ENCODE measurements at regions not wholly inside any gene's neighbourhood (a gene's known extent, or its start where the extent isn't known, plus 50 kb on each side); places are given as distances from the start of the nearest gene placed in this dataset.

DNA sequence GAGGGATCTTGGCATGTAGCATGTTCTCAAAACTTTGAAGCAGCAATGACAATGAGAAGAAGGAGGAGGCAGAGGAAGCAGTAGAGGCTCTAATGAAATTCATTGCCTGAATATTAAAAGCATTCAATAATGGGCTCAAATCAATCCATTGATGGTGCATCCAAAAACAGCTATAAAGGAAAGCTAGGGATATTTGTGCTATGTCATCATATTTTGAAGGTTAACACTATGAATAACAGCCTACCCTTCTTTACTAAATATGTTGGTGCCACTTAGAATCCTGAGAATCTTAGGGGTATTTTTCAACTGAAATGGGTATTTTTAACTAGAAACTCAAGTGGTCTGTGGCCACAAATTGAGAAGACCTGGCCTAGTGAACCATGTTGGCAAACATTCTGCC lies 153.7 kb downstream of the SETD4 start:
- Histone ChIP-seq H3K9ac (ENCODE audit: low read length in 5 of 5) (no peak overlapping the region), H3K4me1 (ENCODE audit: control insufficient read depth in 5 of 5, insufficient read depth in 5 of 5, low read length in 5 of 5) (peaks cover 0 to 17% (median 14%) of the 10 kb centered on the region in 5 donors), H3K36me3 (ENCODE audit: control insufficient read depth in 5 of 5, insufficient read depth in 5 of 5, low read length in 5 of 5) (no peaks in the 10 kb centered on the region), H3K27ac (ENCODE audit: low read depth, low read length) (no peak overlapping the region), H3K4me3 (ENCODE audit: low read depth in 1 of 5, low read length in 5 of 5) (no peak overlapping the region), H3K27me3 (ENCODE audit: control insufficient read depth in 5 of 5, insufficient read depth in 4 of 5, low read length in 5 of 5) (no peaks in the 10 kb centered on the region), H3K9me3 (ENCODE audit: control insufficient read depth in 5 of 5, low read length in 5 of 5) (no peaks in the 10 kb centered on the region)

- peak overlapping the region in 1 of 5 donors; percentile 24 for H3K4me3 ChIP-seq (ENCODE audit: low read depth in 1 of 5, low read length in 5 of 5)
- H3K27me3 ChIP-seq (ENCODE audit: control insufficient read depth in 5 of 5, insufficient read depth in 4 of 5, low read length in 5 of 5) = no peaks in the 10 kb centered on the region
- no peaks in the 10 kb centered on the region for H3K36me3 ChIP-seq (ENCODE audit: control insufficient read depth in 5 of 5, insufficient read depth in 5 of 5, low read length in 5 of 5)
- no peaks in the 10 kb centered on the region for H3K9me3 ChIP-seq (ENCODE audit: control insufficient read depth in 5 of 5, low read length in 5 of 5)
- peaks cover 0 to 17% (median 14%) of the 10 kb centered on the region in 5 donors for H3K4me1 ChIP-seq (ENCODE audit: control insufficient read depth in 5 of 5, insufficient read depth in 5 of 5, low read length in 5 of 5)
- no peak overlapping the region for H3K27ac ChIP-seq (ENCODE audit: low read depth, low read length)
- H3K9ac ChIP-seq (ENCODE audit: low read length in 5 of 5) = peak overlapping the region in 1 of 5 donors; percentile 34
Observed at GRCh38 chr21:35905963-35906345, 154.4 kb downstream of the SETD4 start.

- peak overlapping the region in 4 of 5 donors; percentile 2 to 38 (median 30) for H3K4me3 ChIP-seq (ENCODE audit: low read depth in 1 of 5, low read length in 5 of 5)
- H3K27ac ChIP-seq (ENCODE audit: low read depth, low read length) = no peak overlapping the region
- no peaks in the 10 kb centered on the region for H3K36me3 ChIP-seq (ENCODE audit: control insufficient read depth in 5 of 5, insufficient read depth in 5 of 5, low read length in 5 of 5)
- H3K27me3 ChIP-seq (ENCODE audit: control insufficient read depth in 5 of 5, insufficient read depth in 4 of 5, low read length in 5 of 5) = no peaks in the 10 kb centered on the region
- H3K9me3 ChIP-seq (ENCODE audit: control insufficient read depth in 5 of 5, low read length in 5 of 5) = no peaks in the 10 kb centered on the region
- peak overlapping the region in 1 of 5 donors; percentile 34 for H3K9ac ChIP-seq (ENCODE audit: low read length in 5 of 5)
- peaks cover 0 to 17% (median 14%) of the 10 kb centered on the region in 5 donors for H3K4me1 ChIP-seq (ENCODE audit: control insufficient read depth in 5 of 5, insufficient read depth in 5 of 5, low read length in 5 of 5)
Observed at GRCh38 chr21:35905096-35905962, 155.0 kb downstream of the SETD4 start.

DNA sequence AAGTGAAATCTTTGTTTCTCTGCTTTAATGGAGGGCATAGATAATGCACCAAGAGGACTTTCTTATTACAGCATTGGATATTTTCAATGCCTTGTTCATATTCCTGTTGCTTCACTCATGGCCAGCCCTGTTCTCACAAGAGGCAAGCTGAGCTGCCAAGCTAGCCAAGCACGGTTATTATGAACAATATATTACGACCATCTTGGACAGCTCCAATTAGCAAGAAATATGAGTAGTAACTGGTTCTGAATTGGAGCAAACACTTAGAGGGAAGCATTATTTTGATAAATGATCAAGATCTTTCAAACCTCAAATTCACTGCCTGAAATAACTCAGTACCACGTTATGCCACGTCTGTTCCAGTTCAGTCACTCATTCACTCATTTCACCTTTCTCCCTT lies 159.8 kb downstream of the SETD4 start:
- no peaks in the 10 kb centered on the region for H3K27me3 ChIP-seq (ENCODE audit: control insufficient read depth in 5 of 5, insufficient read depth in 4 of 5, low read length in 5 of 5)

DNA sequence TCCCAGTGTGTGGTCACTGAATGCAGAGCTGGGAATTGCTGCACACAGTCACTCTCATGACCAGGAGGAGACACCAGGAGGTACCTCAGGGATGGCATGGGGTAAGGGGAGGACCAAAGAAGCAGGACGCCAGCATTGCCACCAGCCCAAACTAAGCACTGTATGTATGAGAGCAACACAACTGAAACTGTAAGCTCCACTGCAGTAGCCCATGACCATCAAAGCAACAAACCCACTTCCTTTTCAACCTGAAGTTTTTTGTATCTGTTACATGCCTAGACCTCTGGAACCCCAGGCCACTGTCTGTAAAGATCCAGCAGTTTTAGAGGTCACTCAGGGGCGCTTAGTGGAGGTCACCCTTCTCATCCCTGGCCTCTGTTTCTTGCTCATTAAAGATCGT lies 164.3 kb downstream of the SETD4 start:
- peaks cover 0 to 4% (median 0%) of the 10 kb centered on the region in 5 donors for H3K27me3 ChIP-seq (ENCODE audit: control insufficient read depth in 5 of 5, insufficient read depth in 4 of 5, low read length in 5 of 5)
- H3K4me3 ChIP-seq (ENCODE audit: low read depth in 1 of 5, low read length in 5 of 5) = no peak overlapping the region
- H3K4me1 ChIP-seq (ENCODE audit: control insufficient read depth in 5 of 5, insufficient read depth in 5 of 5, low read length in 5 of 5) = no peaks in the 10 kb centered on the region
- H3K9me3 ChIP-seq (ENCODE audit: control insufficient read depth in 5 of 5, low read length in 5 of 5) = peaks cover 0 to 3% (median 0%) of the 10 kb centered on the region in 5 donors
- no peak overlapping the region for H3K27ac ChIP-seq (ENCODE audit: low read depth, low read length)
- H3K36me3 ChIP-seq (ENCODE audit: control insufficient read depth in 5 of 5, insufficient read depth in 5 of 5, low read length in 5 of 5) = no peaks in the 10 kb centered on the region
- no peak overlapping the region for H3K9ac ChIP-seq (ENCODE audit: low read length in 5 of 5)

More for the DNA sequence above, 159.8 kb downstream of the SETD4 start:
- no peak overlapping the region for H3K4me3 ChIP-seq (ENCODE audit: low read depth in 1 of 5, low read length in 5 of 5)
- H3K9ac ChIP-seq (ENCODE audit: low read length in 5 of 5) = no peak overlapping the region
- no peak overlapping the region for H3K27ac ChIP-seq (ENCODE audit: low read depth, low read length)
- H3K9me3 ChIP-seq (ENCODE audit: control insufficient read depth in 5 of 5, low read length in 5 of 5) = peaks cover 0 to 3% (median 0%) of the 10 kb centered on the region in 5 donors
- H3K4me1 ChIP-seq (ENCODE audit: control insufficient read depth in 5 of 5, insufficient read depth in 5 of 5, low read length in 5 of 5) = peaks cover 0 to 9% (median 9%) of the 10 kb centered on the region in 5 donors
- no peaks in the 10 kb centered on the region for H3K36me3 ChIP-seq (ENCODE audit: control insufficient read depth in 5 of 5, insufficient read depth in 5 of 5, low read length in 5 of 5)

- no peaks in the 10 kb centered on the region for H3K4me1 ChIP-seq (ENCODE audit: control insufficient read depth in 5 of 5, insufficient read depth in 5 of 5, low read length in 5 of 5)
- no peak overlapping the region for H3K9ac ChIP-seq (ENCODE audit: low read length in 5 of 5)
- H3K4me3 ChIP-seq (ENCODE audit: low read depth in 1 of 5, low read length in 5 of 5) = no peak overlapping the region
- H3K27ac ChIP-seq (ENCODE audit: low read depth, low read length) = no peak overlapping the region
- peaks cover 0 to 4% (median 0%) of the 10 kb centered on the region in 5 donors for H3K27me3 ChIP-seq (ENCODE audit: control insufficient read depth in 5 of 5, insufficient read depth in 4 of 5, low read length in 5 of 5)
- H3K36me3 ChIP-seq (ENCODE audit: control insufficient read depth in 5 of 5, insufficient read depth in 5 of 5, low read length in 5 of 5) = no peaks in the 10 kb centered on the region
- H3K9me3 ChIP-seq (ENCODE audit: control insufficient read depth in 5 of 5, low read length in 5 of 5) = peaks cover 0 to 3% (median 0%) of the 10 kb centered on the region in 5 donors
Observed at GRCh38 chr21:35895598-35895997, 164.7 kb downstream of the SETD4 start.

GRCh38 chr21:35893156-35893555 lies 167.2 kb downstream of the SETD4 start:
- no peaks in the 10 kb centered on the region for H3K36me3 ChIP-seq (ENCODE audit: control insufficient read depth in 5 of 5, insufficient read depth in 5 of 5, low read length in 5 of 5)
- no peaks in the 10 kb centered on the region for H3K4me1 ChIP-seq (ENCODE audit: control insufficient read depth in 5 of 5, insufficient read depth in 5 of 5, low read length in 5 of 5)
- peaks cover 0 to 3% (median 0%) of the 10 kb centered on the region in 5 donors for H3K9me3 ChIP-seq (ENCODE audit: control insufficient read depth in 5 of 5, low read length in 5 of 5)
- H3K4me3 ChIP-seq (ENCODE audit: low read depth in 1 of 5, low read length in 5 of 5) = no peak overlapping the region
- H3K27ac ChIP-seq (ENCODE audit: low read depth, low read length) = no peak overlapping the region
- H3K9ac ChIP-seq (ENCODE audit: low read length in 5 of 5) = no peak overlapping the region
- H3K27me3 ChIP-seq (ENCODE audit: control insufficient read depth in 5 of 5, insufficient read depth in 4 of 5, low read length in 5 of 5) = peaks cover 0 to 4% (median 0%) of the 10 kb centered on the region in 5 donors

GRCh38 chr21:35886887-35887286 lies 173.4 kb downstream of the SETD4 start:
- H3K4me3 ChIP-seq (ENCODE audit: low read depth in 1 of 5, low read length in 5 of 5) = no peak overlapping the region
- H3K4me1 ChIP-seq (ENCODE audit: control insufficient read depth in 5 of 5, insufficient read depth in 5 of 5, low read length in 5 of 5) = peaks cover 0 to 3% (median 0%) of the 10 kb centered on the region in 5 donors
- H3K27ac ChIP-seq (ENCODE audit: low read depth, low read length) = no peak overlapping the region
- H3K36me3 ChIP-seq (ENCODE audit: control insufficient read depth in 5 of 5, insufficient read depth in 5 of 5, low read length in 5 of 5) = no peaks in the 10 kb centered on the region
- no peak overlapping the region for H3K9ac ChIP-seq (ENCODE audit: low read length in 5 of 5)
- peaks cover 0 to 3% (median 0%) of the 10 kb centered on the region in 5 donors for H3K9me3 ChIP-seq (ENCODE audit: control insufficient read depth in 5 of 5, low read length in 5 of 5)
- peaks cover 0 to 4% (median 0%) of the 10 kb centered on the region in 5 donors for H3K27me3 ChIP-seq (ENCODE audit: control insufficient read depth in 5 of 5, insufficient read depth in 4 of 5, low read length in 5 of 5)

DNA sequence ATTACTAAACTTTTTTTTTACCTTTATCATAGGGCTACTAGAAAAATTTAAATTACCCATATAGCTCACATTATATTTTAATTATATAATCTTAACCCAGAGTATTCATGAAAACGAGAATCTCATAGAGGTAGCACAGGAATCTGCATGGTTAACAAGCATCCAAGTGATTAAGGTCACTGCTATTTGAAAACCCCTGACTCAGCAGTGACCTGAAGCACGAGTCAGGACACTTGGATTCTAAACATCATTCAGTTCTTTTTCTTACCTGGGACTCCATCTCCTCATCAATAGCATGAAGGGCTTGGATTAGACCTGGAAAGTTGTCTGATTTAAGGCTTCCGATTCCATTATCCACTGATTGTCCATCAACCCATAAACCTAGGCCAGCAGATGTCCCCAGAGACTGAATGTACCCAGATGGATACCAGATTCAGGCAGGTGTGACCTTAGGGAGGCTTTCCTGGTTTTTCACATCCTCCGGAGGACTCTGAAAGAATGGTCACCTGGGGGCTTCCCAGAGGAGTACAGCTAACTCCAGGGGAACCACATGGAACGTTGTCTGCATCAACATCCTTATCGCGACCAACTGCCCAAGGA lies 174.3 kb downstream of the SETD4 start:
- H3K27ac ChIP-seq (ENCODE audit: low read depth, low read length) = no peak overlapping the region
- no peak overlapping the region for H3K9ac ChIP-seq (ENCODE audit: low read length in 5 of 5)
- H3K27me3 ChIP-seq (ENCODE audit: control insufficient read depth in 5 of 5, insufficient read depth in 4 of 5, low read length in 5 of 5) = peaks cover 0 to 4% (median 0%) of the 10 kb centered on the region in 5 donors
- peaks cover 0 to 3% (median 0%) of the 10 kb centered on the region in 5 donors for H3K4me1 ChIP-seq (ENCODE audit: control insufficient read depth in 5 of 5, insufficient read depth in 5 of 5, low read length in 5 of 5)
- H3K4me3 ChIP-seq (ENCODE audit: low read depth in 1 of 5, low read length in 5 of 5) = no peak overlapping the region
- no peaks in the 10 kb centered on the region for H3K36me3 ChIP-seq (ENCODE audit: control insufficient read depth in 5 of 5, insufficient read depth in 5 of 5, low read length in 5 of 5)
- peaks cover 0 to 3% (median 0%) of the 10 kb centered on the region in 5 donors for H3K9me3 ChIP-seq (ENCODE audit: control insufficient read depth in 5 of 5, low read length in 5 of 5)

DNA sequence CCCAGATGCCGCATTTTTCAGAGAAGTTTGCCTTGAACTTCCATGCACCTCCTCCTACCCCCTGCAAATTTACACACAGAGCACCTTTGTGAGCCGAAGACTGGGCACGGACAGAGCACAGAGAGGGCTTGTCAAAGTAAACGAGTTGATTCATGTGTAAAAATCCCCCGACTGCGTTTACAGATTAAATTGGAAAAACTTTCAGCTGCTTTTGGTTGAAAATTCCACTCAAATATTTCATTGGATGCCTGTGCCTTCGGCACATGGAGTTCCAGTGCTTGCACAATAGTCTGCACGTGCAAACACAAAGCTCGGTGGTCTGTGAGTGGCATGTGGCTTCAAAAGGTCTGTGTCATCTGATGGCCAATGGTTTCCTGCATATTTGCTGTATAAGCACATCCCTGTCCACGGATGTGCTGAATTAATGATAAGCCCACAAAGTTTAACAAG lies 177.5 kb downstream of the SETD4 start:
- H3K4me3 ChIP-seq (ENCODE audit: low read depth in 1 of 5, low read length in 5 of 5) = no peak overlapping the region
- H3K27ac ChIP-seq (ENCODE audit: low read depth, low read length) = no peak overlapping the region
- H3K4me1 ChIP-seq (ENCODE audit: control insufficient read depth in 5 of 5, insufficient read depth in 5 of 5, low read length in 5 of 5) = peaks cover 0 to 3% (median 0%) of the 10 kb centered on the region in 5 donors

More for the DNA sequence above, 177.5 kb downstream of the SETD4 start:
- Histone ChIP-seq H3K36me3 (ENCODE audit: control insufficient read depth in 5 of 5, insufficient read depth in 5 of 5, low read length in 5 of 5) (no peaks in the 10 kb centered on the region), H3K27me3 (ENCODE audit: control insufficient read depth in 5 of 5, insufficient read depth in 4 of 5, low read length in 5 of 5) (peaks cover 0 to 4% (median 0%) of the 10 kb centered on the region in 5 donors), H3K9me3 (ENCODE audit: control insufficient read depth in 5 of 5, low read length in 5 of 5) (peaks cover 0 to 3% (median 0%) of the 10 kb centered on the region in 5 donors), H3K9ac (ENCODE audit: low read length in 5 of 5) (no peak overlapping the region)

Measured in subcutaneous abdominal adipose tissue (tissue), 5 donors.